Endodermal cell (in vitro differentiated cells): ENCODE measurements at regions not wholly inside any gene's neighbourhood (a gene's known extent, or its start where the extent isn't known, plus 50 kb on each side); places are given as distances from the start of the nearest gene placed in this dataset.

ENCODE experiments used
- DNase-seq: peaks from one replicate; pipeline ENCODE4 v3.0.0-alpha.2; 2017
- H3K27ac ChIP-seq: 2 replicates; pipeline ENCODE4 v1.5.1; 2013; ENCODE audit warnings: mild to moderate bottlenecking, low read depth, low read length, moderate library complexity
- H3K27me3 ChIP-seq: 2 replicates; pipeline ENCODE4 v1.6.1; 2013; ENCODE audit warnings: mild to moderate bottlenecking, low read length, moderate library complexity; ENCODE audit not compliant: insufficient read depth, control insufficient read depth, poor library complexity, severe bottlenecking
- H3K36me3 ChIP-seq: 2 replicates; pipeline ENCODE4 v1.7.0; 2013; ENCODE audit warnings: mild to moderate bottlenecking, low read length, moderate library complexity; ENCODE audit not compliant: control insufficient read depth, insufficient read depth
- H3K4me1 ChIP-seq: one replicate; pipeline ENCODE4 v1.7.0; 2013; ENCODE audit warnings: low read length; ENCODE audit not compliant: control insufficient read depth, insufficient read depth
- H3K4me3 ChIP-seq: 2 replicates; pipeline ENCODE4 v1.5.1; 2013; ENCODE audit warnings: mild to moderate bottlenecking, low read length, moderate library complexity
- H3K9ac ChIP-seq: 2 replicates; pipeline ENCODE4 v1.6.1; 2013; ENCODE audit warnings: mild to moderate bottlenecking, low read length, moderate library complexity; ENCODE audit not compliant: poor library complexity, severe bottlenecking; ENCODE audit errors: extremely low read depth
- H3K9me3 ChIP-seq: 2 replicates; pipeline ENCODE4 v1.6.1; 2013; ENCODE audit warnings: mild to moderate bottlenecking, low read length, moderate library complexity; ENCODE audit not compliant: control insufficient read depth
- H3K27ac Mint-ChIP-seq: 2 replicates; pipeline ENCODE4 v1.8.0; 2020; ENCODE audit warnings: mixed read lengths
- H3K27me3 Mint-ChIP-seq: 2 replicates; pipeline ENCODE4 v1.8.0; 2021; ENCODE audit warnings: mild to moderate bottlenecking, mixed read lengths; ENCODE audit not compliant: insufficient read depth
- H3K36me3 Mint-ChIP-seq: 2 replicates; pipeline ENCODE4 v1.8.0; 2020; ENCODE audit warnings: low read depth, mixed read lengths
- H3K4me1 Mint-ChIP-seq: 2 replicates; pipeline ENCODE4 v1.8.0; 2020; ENCODE audit warnings: mixed read lengths
- H3K4me3 Mint-ChIP-seq: 2 replicates; pipeline ENCODE4 v1.8.0; 2020; ENCODE audit warnings: mild to moderate bottlenecking, moderate library complexity, mixed read lengths
- H3K9me3 Mint-ChIP-seq: 2 replicates; pipeline ENCODE4 v1.8.0; 2020; ENCODE audit warnings: mild to moderate bottlenecking, mixed read lengths
- WGBS, 2 experiments: methylation state at CpG; one replicate each; pipeline versions ENCODE4 v1.1.5 to v1.1.7; 2013; ENCODE audit warnings: missing lambda C conversion rate in 2 of 2, mixed read lengths in 1 of 2; ENCODE audit not compliant: insufficient coverage in 1 of 2, insufficient read length in 1 of 2; 5-methylcytosine and 5-hydroxymethylcytosine counted together
- TF ChIP-seq, protein P1 (sequence below): fragments of 200-600 bp; sonication (generic); conservative IDR thresholded peaks from 2 replicates; pipeline ENCODE4 v1.5.0; 2021; ENCODE audit warnings: antibody characterized with exemption, mild to moderate bottlenecking

DNA sequence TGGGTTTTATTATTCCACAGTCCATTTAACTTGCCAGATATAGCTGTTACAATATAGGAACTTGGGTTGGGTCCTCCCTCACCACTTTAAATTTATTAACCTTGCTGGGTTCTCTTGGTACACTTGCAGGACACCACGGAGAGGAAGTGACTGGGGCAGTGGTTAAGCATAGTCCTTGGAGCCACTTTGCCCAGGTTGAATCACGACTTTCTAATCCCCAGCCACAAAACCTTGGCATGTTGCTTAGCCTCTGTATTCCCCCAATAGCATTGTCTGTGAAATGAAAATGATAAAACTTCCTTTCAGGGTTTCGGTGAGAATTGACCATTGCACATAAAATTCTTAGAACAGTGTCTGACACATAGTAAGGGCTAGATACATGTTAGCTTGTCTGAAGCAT lies 221.2 kb downstream of the IRS1 start:
- no peaks in the 10 kb centered on the region for H3K36me3 ChIP-seq
- H3K4me1 Mint-ChIP-seq: peaks cover 16% of the 10 kb centered on the region
- no peak overlapping the region for H3K4me3 ChIP-seq
- no peaks in the 10 kb centered on the region for H3K27me3 Mint-ChIP-seq
- H3K4me1 ChIP-seq: no peaks in the 10 kb centered on the region
- H3K9me3 Mint-ChIP-seq: no peaks in the 10 kb centered on the region
- H3K4me3 Mint-ChIP-seq: no peak overlapping the region
- 90 to 100% methylated on average over 2 to 3 of the region's 3 CpGs for WGBS, 2 experiments
- no peaks in the 10 kb centered on the region for H3K36me3 Mint-ChIP-seq
- H3K27ac ChIP-seq: no peak overlapping the region
- no peak overlapping the region for H3K27ac Mint-ChIP-seq
- no peak overlapping the region for H3K9ac ChIP-seq
- H3K9me3 ChIP-seq: no peaks in the 10 kb centered on the region
- TF ChIP-seq, protein P1, sequence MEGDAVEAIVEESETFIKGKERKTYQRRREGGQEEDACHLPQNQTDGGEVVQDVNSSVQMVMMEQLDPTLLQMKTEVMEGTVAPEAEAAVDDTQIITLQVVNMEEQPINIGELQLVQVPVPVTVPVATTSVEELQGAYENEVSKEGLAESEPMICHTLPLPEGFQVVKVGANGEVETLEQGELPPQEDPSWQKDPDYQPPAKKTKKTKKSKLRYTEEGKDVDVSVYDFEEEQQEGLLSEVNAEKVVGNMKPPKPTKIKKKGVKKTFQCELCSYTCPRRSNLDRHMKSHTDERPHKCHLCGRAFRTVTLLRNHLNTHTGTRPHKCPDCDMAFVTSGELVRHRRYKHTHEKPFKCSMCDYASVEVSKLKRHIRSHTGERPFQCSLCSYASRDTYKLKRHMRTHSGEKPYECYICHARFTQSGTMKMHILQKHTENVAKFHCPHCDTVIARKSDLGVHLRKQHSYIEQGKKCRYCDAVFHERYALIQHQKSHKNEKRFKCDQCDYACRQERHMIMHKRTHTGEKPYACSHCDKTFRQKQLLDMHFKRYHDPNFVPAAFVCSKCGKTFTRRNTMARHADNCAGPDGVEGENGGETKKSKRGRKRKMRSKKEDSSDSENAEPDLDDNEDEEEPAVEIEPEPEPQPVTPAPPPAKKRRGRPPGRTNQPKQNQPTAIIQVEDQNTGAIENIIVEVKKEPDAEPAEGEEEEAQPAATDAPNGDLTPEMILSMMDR: no peak
- no peaks in the 10 kb centered on the region for H3K27me3 ChIP-seq
- DNase-seq: no peak

GRCh38 chr2:226575928-226576327 lies 223.7 kb downstream of the IRS1 start:
- H3K36me3 ChIP-seq: no peaks in the 10 kb centered on the region
- Mint-ChIP-seq H3K27ac (no peak overlapping the region), H3K4me3 (no peak overlapping the region), H3K4me1 (peaks cover under 1% of the 10 kb centered on the region), H3K27me3 (no peaks in the 10 kb centered on the region), H3K9me3 (no peaks in the 10 kb centered on the region), H3K36me3 (no peaks in the 10 kb centered on the region)
- H3K9ac ChIP-seq: no peak overlapping the region
- WGBS, 2 experiments: 85 to 92% methylated on average over 2 to 4 of the region's 4 CpGs
- no peak for DNase-seq
- H3K27me3 ChIP-seq: no peaks in the 10 kb centered on the region
- TF ChIP-seq, protein P1: no peak
- H3K9me3 ChIP-seq: no peaks in the 10 kb centered on the region
- H3K4me3 ChIP-seq: no peak overlapping the region
- no peak overlapping the region for H3K27ac ChIP-seq
- H3K4me1 ChIP-seq: no peaks in the 10 kb centered on the region

- no peaks in the 10 kb centered on the region for H3K9me3 Mint-ChIP-seq
- no peaks in the 10 kb centered on the region for H3K4me1 ChIP-seq
- H3K9ac ChIP-seq: no peak overlapping the region
- H3K4me3 ChIP-seq: no peak overlapping the region
- H3K4me3 Mint-ChIP-seq: no peak overlapping the region
- no peaks in the 10 kb centered on the region for H3K27me3 ChIP-seq
- H3K9me3 ChIP-seq: no peaks in the 10 kb centered on the region
- no peak overlapping the region for H3K27ac ChIP-seq
- no peak overlapping the region for H3K27ac Mint-ChIP-seq
- no peaks in the 10 kb centered on the region for H3K4me1 Mint-ChIP-seq
- no peak for DNase-seq
- H3K27me3 Mint-ChIP-seq: no peaks in the 10 kb centered on the region
- TF ChIP-seq, protein P1: no peak
- no peaks in the 10 kb centered on the region for H3K36me3 Mint-ChIP-seq
- no peaks in the 10 kb centered on the region for H3K36me3 ChIP-seq
These were observed 226.5 kb downstream of the IRS1 start for GRCh38 chr2:226573158-226573557.
